ENCODE measurements at regions not wholly inside any gene's neighbourhood (a gene's known extent, or its start where the extent isn't known, plus 50 kb on each side); places are given as distances from the start of the nearest gene placed in this dataset.

GRCh38 chr4:59637596-59637995 is 1562.5 kb upstream of the ADGRL3 start:
- TF ChIP-seq CTCF (IDR thresholded peaks at IDR 0.05): no peak
- no peak for TF ChIP-seq POLR2A (IDR thresholded peaks at IDR 0.05)

All from heart left ventricle (tissue), 13 donors.